ENCODE measurements at regions not wholly inside any gene's neighbourhood (a gene's known extent, or its start where the extent isn't known, plus 50 kb on each side); places are given as distances from the start of the nearest gene placed in this dataset.

- TF ChIP-seq CTCF (IDR thresholded peaks at IDR 0.05): no peak
- no peak for TF ChIP-seq EZH2 (IDR thresholded peaks at IDR 0.05)
- TF ChIP-seq EZH2phosphoT487 (IDR thresholded peaks at IDR 0.05): no peak
Measured at GRCh38 chr10:25707572-25707971, 226.5 kb upstream of the MYO3A start.

Measured in neural progenitor cell (in vitro differentiated cells).